ENCODE measurements at regions not wholly inside any gene's neighbourhood (a gene's known extent, or its start where the extent isn't known, plus 50 kb on each side); places are given as distances from the start of the nearest gene placed in this dataset.

DNA sequence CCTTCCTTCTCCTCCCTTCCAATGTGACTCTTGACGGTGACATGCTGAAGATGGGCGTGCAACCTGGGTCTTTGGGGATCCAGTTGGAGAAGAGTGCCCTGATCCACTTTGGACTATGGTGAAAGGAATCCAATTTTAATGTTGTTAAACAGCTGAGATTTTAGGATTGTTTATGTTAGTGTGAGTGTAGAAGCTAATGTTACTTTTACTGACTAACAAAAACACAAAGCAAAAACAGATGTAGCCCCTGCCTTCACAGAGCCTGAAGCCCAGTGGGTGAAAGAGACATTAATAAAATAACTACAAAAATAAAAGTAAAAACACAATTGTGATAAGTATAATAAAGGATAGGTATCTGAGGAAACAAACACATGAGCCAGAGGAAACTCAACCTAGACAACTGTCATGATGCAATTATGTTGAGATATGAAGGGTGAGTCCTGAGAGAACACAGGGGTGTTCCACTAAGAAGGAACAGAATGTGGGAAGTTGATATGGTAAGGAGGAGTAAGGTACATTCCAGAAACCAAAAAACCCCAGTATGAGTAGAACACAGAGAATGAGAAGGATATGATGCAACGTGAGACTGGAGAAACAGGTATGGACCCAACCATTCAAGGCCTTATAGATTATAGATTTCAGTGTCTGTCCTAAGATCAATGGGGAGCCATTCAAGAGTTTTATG is 115.1 kb upstream of the PMFBP1 start:
- intact Hi-C loops (cut with DNase I; ENCODE audit: low total_unique reads): no loop called here
- Histone ChIP-seq H3K9me3 (no peaks in the 10 kb centered on the region), H3K36me3 (no peaks in the 10 kb centered on the region), H3K27ac (no peak overlapping the region), H3K4me3 (no peak overlapping the region), H3K4me1 (peaks cover 0 to 18% (median 5%) of the 10 kb centered on the region in 4 donors), H3K27me3 (no peaks in the 10 kb centered on the region)
- no peak for DNase-seq
- TF ChIP-seq, protein P1, sequence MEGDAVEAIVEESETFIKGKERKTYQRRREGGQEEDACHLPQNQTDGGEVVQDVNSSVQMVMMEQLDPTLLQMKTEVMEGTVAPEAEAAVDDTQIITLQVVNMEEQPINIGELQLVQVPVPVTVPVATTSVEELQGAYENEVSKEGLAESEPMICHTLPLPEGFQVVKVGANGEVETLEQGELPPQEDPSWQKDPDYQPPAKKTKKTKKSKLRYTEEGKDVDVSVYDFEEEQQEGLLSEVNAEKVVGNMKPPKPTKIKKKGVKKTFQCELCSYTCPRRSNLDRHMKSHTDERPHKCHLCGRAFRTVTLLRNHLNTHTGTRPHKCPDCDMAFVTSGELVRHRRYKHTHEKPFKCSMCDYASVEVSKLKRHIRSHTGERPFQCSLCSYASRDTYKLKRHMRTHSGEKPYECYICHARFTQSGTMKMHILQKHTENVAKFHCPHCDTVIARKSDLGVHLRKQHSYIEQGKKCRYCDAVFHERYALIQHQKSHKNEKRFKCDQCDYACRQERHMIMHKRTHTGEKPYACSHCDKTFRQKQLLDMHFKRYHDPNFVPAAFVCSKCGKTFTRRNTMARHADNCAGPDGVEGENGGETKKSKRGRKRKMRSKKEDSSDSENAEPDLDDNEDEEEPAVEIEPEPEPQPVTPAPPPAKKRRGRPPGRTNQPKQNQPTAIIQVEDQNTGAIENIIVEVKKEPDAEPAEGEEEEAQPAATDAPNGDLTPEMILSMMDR (IDR thresholded peaks at IDR 0.05): no peak

DNA sequence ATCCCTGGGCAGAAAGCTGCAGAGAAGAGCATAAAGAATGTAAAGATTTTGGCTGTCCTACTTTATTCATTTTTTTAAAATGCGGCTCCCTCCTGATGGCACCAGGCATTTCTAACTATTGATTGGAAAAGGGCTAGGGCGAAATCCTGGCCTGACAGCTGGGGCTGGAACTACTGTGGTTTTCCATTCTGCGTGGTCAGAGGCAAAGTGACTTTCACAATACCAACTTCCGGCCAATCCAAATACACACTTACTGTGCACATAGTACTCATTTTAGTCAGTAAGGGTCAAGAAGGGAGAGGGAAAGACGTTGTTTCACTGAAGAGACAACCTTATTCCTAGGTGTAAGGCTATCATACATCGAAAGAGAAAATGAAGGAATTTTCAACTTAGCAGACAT is 113.8 kb upstream of the PMFBP1 start:
- H3K4me1 ChIP-seq: peaks cover 0 to 4% (median 0%) of the 10 kb centered on the region in 4 donors
- no peaks in the 10 kb centered on the region for H3K9me3 ChIP-seq
- no peak for DNase-seq
- no peaks in the 10 kb centered on the region for H3K27me3 ChIP-seq
- no peak overlapping the region for H3K27ac ChIP-seq
- TF ChIP-seq, protein P1 (IDR thresholded peaks at IDR 0.05): no peak
- H3K4me3 ChIP-seq: no peak overlapping the region
- intact Hi-C loops (cut with DNase I; ENCODE audit: low total_unique reads): no loop called here
- H3K36me3 ChIP-seq: no peaks in the 10 kb centered on the region

DNA sequence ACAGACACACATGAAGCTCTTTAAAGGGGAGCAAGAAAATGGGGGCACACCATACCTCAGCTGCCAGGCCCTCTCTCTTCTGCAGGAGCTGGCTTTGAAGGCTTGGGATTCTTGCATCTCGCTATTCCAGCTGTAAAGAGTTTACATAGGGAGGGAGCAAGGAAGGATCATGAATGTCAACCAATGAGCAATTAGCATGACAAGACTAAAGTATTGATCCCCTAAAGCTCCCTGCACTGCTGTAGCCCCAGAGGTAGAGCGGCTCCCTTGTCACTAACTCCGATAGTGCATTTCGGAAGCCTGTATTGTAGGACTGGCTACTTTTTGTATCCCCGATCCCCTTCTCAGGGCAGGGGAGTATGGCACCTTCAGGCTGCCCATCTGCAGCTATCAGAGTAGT is 113.4 kb upstream of the PMFBP1 start:
- intact Hi-C loops (cut with DNase I; ENCODE audit: low total_unique reads): no loop called here
- no peaks in the 10 kb centered on the region for H3K9me3 ChIP-seq
- H3K4me1 ChIP-seq: peaks cover 0 to under 1% (median 0%) of the 10 kb centered on the region in 4 donors
- H3K4me3 ChIP-seq: no peak overlapping the region
- no peaks in the 10 kb centered on the region for H3K36me3 ChIP-seq
- H3K27ac ChIP-seq: no peak overlapping the region
- no peaks in the 10 kb centered on the region for H3K27me3 ChIP-seq
- no peak for DNase-seq
- TF ChIP-seq, protein P1 (IDR thresholded peaks at IDR 0.05): no peak

DNA sequence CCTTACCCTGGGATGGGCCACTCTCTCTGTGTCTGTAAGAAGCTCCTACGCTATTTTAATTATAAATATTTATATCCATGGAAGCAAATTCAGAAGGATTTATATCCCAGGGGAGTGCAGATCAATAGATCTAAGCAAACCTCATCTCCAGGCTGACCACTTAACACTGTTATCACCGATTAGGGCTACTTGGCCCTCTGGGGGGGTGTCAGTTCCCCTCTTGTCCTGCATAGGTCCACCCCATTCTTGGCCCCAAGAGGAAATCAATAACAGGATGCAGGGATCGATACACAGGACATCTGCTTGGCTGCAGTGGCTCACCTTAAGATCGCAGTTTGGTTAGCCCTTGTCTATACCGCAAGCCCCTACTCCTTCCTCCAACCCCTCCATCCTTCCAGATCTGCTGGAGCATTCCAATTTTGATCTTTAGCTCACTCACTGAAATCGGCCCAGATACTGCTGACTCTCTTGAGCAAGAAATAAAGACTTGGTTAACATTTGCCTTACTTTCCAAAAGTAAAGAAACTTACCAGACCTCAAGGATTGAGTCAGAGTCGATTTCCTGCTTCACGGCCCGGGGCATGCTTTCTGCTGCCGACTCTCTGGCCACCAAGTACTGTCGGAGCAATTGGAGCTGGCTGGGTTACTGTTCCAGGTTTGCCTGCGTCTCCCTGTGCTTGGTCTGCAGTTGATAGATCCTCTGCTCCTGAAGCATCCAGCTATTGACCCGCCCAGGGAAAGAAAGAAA is 112.3 kb upstream of the PMFBP1 start:
- Histone ChIP-seq H3K36me3 (no peaks in the 10 kb centered on the region), H3K4me3 (no peak overlapping the region), H3K9me3 (no peaks in the 10 kb centered on the region), H3K4me1 (no peaks in the 10 kb centered on the region), H3K27ac (no peak overlapping the region), H3K27me3 (no peaks in the 10 kb centered on the region)
- intact Hi-C loops (cut with DNase I; ENCODE audit: low total_unique reads): no loop called here
- TF ChIP-seq, protein P1 (IDR thresholded peaks at IDR 0.05): no peak
- no peak for DNase-seq

DNA sequence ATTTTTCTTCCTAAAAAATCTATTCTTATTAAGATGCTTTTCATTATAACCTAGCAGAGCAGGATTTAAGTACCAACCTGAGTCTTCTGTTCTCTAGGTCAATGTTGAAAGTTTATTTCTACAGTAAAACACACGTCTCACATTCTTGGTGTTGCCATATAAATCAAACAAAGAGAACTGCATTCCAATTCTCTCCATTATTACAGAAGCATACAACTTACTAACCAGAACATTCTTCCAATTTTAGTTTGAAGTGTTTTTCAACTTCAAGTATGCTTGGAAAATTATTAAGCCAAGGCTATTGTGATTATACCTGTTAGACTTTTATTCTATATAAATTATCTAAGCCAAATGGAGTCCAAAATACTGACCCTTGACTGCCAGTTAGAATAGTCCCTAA is 110.4 kb upstream of the PMFBP1 start:
- DNase-seq: no peak
- intact Hi-C loops (cut with DNase I; ENCODE audit: low total_unique reads): no loop called here
- H3K27ac ChIP-seq: no peak overlapping the region
- no peaks in the 10 kb centered on the region for H3K9me3 ChIP-seq
- H3K27me3 ChIP-seq: no peaks in the 10 kb centered on the region
- no peaks in the 10 kb centered on the region for H3K4me1 ChIP-seq
- no peak overlapping the region for H3K4me3 ChIP-seq
- TF ChIP-seq, protein P1 (IDR thresholded peaks at IDR 0.05): no peak
- H3K36me3 ChIP-seq: no peaks in the 10 kb centered on the region

Measured in tibial artery (tissue), 4 donors.